ENCODE measurements at regions not wholly inside any gene's neighbourhood (a gene's known extent, or its start where the extent isn't known, plus 50 kb on each side); places are given as distances from the start of the nearest gene placed in this dataset.

DNA sequence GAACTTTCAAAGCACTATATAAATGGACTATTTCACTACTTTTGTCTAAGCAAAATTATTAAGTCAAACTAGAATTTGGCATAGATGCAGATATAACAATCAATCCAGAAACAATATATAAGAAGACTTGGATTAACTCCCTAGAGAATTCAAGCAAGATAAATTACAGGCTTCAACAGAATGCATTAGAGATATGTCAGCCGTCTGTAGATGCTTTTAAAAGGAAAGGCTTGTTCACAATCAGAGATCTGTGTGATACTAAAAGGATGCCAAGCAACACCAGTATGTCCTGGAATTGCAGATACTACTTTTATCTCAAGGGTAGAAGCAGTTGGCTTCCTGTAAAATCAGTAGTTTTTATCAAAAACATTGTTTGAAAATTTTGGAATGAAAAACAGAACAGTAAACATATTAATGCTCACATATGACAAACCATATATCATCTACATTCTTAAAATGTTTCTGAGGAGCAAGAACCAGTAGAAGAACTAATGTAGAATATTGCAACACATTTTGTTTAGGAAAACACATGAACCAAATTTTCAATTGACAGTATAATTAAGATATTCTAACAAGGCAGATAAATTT lies 947.9 kb upstream of the LRRN3 start:
- ATAC-seq = no peak
- peak; percentile 98 for TF ChIP-seq ISL1 (CRISPR knock-in tag; IDR thresholded peaks at IDR 0.05)
- no peak for TF ChIP-seq ARNTL (CRISPR knock-in tag; IDR thresholded peaks at IDR 0.05; ENCODE audit: borderline replicate concordance, low read depth)
- no peak for TF ChIP-seq PPARA (CRISPR knock-in tag; IDR thresholded peaks at IDR 0.05; ENCODE audit: borderline replicate concordance)
- no peak for TF ChIP-seq ESRRG (CRISPR knock-in tag; IDR thresholded peaks at IDR 0.05)
- TF ChIP-seq OSR1 (CRISPR knock-in tag; IDR thresholded peaks at IDR 0.05) = no peak
- no peak for TF ChIP-seq ZNF8 (CRISPR knock-in tag; IDR thresholded peaks at IDR 0.05)
- TF ChIP-seq, protein P1, sequence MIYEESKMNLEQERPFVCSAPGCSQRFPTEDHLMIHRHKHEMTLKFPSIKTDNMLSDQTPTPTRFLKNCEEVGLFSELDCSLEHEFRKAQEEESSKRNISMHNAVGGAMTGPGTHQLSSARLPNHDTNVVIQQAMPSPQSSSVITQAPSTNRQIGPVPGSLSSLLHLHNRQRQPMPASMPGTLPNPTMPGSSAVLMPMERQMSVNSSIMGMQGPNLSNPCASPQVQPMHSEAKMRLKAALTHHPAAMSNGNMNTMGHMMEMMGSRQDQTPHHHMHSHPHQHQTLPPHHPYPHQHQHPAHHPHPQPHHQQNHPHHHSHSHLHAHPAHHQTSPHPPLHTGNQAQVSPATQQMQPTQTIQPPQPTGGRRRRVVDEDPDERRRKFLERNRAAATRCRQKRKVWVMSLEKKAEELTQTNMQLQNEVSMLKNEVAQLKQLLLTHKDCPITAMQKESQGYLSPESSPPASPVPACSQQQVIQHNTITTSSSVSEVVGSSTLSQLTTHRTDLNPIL (CRISPR knock-in tag; IDR thresholded peaks at IDR 0.05; ENCODE audit: low read depth) = 0 out of 2 replicates have a peak, but pooled peaks have one; percentile 19

DNA sequence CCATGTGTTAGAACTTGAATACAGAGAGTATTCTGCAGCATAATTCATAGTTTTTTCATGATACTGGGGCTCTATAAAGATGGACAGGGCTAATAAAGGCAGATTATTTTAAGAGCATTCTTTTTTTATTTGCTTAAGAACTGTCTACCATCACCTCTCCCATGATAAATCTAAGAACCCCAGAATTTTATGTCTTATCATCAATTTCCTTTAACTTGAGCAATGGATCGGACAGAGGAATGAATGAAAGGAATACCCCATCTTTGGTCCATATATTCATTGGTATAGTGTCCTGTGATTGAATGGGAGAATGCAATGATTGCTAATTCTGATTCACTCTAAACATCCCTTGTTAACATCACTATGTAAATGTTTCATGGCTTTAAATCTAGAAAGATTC lies 946.3 kb upstream of the LRRN3 start:
- no peak for ATAC-seq
- TF ChIP-seq ESRRG (CRISPR knock-in tag; IDR thresholded peaks at IDR 0.05) = no peak
- no peak for TF ChIP-seq RARB (CRISPR knock-in tag; IDR thresholded peaks at IDR 0.05)
- no peak for TF ChIP-seq OSR1 (CRISPR knock-in tag; IDR thresholded peaks at IDR 0.05)
- no peak for TF ChIP-seq ISL1 (CRISPR knock-in tag; IDR thresholded peaks at IDR 0.05)
- TF ChIP-seq ZFP30 (CRISPR knock-in tag; IDR thresholded peaks at IDR 0.05) = no peak
- TF ChIP-seq CSDC2 (CRISPR knock-in tag; IDR thresholded peaks at IDR 0.05) = no peak
- no peak for TF ChIP-seq PPARA (CRISPR knock-in tag; IDR thresholded peaks at IDR 0.05; ENCODE audit: borderline replicate concordance)

DNA sequence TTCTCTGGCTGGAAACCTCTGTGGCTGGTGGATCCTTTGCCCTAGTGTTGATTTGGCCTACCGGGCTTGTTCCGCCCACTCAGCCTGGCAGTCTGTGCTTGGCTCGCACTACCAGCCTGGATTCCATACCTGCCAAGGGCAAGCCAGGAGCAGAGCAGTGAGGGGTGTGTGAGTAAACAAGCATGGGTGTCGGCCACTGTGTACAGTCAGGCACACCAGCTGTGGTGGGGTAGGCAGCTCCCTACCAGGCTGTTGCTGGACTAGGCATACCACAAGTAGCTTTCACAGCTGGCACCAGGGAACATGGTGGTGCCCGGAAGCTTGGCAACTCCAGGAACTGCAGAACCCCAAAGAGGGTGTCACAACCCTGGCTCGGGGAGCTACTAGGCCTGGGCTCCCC lies 942.9 kb upstream of the LRRN3 start:
- ATAC-seq = no peak
- TF ChIP-seq BACH2 (CRISPR knock-in tag; IDR thresholded peaks at IDR 0.05; ENCODE audit: borderline replicate concordance) (no peak), SNAI2 (CRISPR knock-in tag; IDR thresholded peaks at IDR 0.05) (no peak), OSR1 (CRISPR knock-in tag; IDR thresholded peaks at IDR 0.05) (no peak), TOX (CRISPR knock-in tag; IDR thresholded peaks at IDR 0.05; ENCODE audit: borderline replicate concordance) (no peak)
- TF ChIP-seq, protein P1 (CRISPR knock-in tag; IDR thresholded peaks at IDR 0.05; ENCODE audit: low read depth) = no peak
- TF ChIP-seq, protein P2, sequence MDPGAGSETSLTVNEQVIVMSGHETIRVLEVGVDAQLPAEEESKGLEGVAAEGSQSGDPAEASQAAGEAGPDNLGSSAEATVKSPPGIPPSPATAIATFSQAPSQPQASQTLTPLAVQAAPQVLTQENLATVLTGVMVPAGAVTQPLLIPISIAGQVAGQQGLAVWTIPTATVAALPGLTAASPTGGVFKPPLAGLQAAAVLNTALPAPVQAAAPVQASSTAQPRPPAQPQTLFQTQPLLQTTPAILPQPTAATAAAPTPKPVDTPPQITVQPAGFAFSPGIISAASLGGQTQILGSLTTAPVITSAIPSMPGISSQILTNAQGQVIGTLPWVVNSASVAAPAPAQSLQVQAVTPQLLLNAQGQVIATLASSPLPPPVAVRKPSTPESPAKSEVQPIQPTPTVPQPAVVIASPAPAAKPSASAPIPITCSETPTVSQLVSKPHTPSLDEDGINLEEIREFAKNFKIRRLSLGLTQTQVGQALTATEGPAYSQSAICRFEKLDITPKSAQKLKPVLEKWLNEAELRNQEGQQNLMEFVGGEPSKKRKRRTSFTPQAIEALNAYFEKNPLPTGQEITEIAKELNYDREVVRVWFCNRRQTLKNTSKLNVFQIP (CRISPR knock-in tag; IDR thresholded peaks at IDR 0.05; ENCODE audit: borderline replicate concordance, low read depth) = no peak

DNA sequence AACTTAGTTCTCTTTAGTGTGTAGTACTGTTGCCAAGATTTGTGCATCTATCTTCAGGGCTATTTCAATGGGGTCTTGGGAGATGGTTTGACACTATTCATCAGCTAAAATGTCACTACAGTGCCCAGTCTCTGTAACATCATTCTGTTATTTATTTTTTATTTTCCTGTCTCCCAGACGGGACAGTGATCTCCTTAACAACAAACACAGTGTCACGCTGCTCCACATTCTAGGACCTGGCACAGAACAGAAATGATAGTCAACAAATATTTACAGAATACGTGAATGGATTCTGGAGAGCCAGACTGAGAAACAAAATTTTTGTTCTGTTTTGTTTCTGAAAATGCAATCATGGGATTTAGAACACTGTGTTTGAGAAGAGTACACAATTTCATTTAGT lies 937.7 kb upstream of the LRRN3 start:
- TF ChIP-seq ZC3H10 (CRISPR knock-in tag; IDR thresholded peaks at IDR 0.05) (no peak), BACH2 (CRISPR knock-in tag; IDR thresholded peaks at IDR 0.05; ENCODE audit: borderline replicate concordance) (no peak), TCF4 (CRISPR knock-in tag; IDR thresholded peaks at IDR 0.05; ENCODE audit: borderline replicate concordance) (no peak), ARNTL (CRISPR knock-in tag; IDR thresholded peaks at IDR 0.05; ENCODE audit: borderline replicate concordance, low read depth) (no peak), ZFP30 (CRISPR knock-in tag; IDR thresholded peaks at IDR 0.05) (no peak), OSR1 (CRISPR knock-in tag; IDR thresholded peaks at IDR 0.05) (no peak), PPARA (CRISPR knock-in tag; IDR thresholded peaks at IDR 0.05; ENCODE audit: borderline replicate concordance) (no peak), RARB (CRISPR knock-in tag; IDR thresholded peaks at IDR 0.05) (no peak), CSDC2 (CRISPR knock-in tag; IDR thresholded peaks at IDR 0.05) (no peak), ISL1 (CRISPR knock-in tag; IDR thresholded peaks at IDR 0.05) (no peak), GLIS3 (CRISPR knock-in tag; IDR thresholded peaks at IDR 0.05) (no peak), ESRRG (CRISPR knock-in tag; IDR thresholded peaks at IDR 0.05) (no peak), ZNF8 (CRISPR knock-in tag; IDR thresholded peaks at IDR 0.05) (no peak), ZFP3 (CRISPR knock-in tag; IDR thresholded peaks at IDR 0.05) (no peak), ZNF565 (CRISPR knock-in tag; conservative IDR thresholded peaks at IDR 0.05; ENCODE audit: low read depth) (no peak)
- TF ChIP-seq, protein P3, sequence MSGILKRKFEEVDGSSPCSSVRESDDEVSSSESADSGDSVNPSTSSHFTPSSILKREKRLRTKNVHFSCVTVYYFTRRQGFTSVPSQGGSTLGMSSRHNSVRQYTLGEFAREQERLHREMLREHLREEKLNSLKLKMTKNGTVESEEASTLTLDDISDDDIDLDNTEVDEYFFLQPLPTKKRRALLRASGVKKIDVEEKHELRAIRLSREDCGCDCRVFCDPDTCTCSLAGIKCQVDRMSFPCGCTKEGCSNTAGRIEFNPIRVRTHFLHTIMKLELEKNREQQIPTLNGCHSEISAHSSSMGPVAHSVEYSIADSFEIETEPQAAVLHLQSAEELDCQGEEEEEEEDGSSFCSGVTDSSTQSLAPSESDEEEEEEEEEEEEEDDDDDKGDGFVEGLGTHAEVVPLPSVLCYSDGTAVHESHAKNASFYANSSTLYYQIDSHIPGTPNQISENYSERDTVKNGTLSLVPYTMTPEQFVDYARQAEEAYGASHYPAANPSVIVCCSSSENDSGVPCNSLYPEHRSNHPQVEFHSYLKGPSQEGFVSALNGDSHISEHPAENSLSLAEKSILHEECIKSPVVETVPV (CRISPR knock-in tag; IDR thresholded peaks at IDR 0.05) = no peak
- TF ChIP-seq, protein P1 (CRISPR knock-in tag; IDR thresholded peaks at IDR 0.05; ENCODE audit: low read depth) = no peak
- TF ChIP-seq, protein P2 (CRISPR knock-in tag; IDR thresholded peaks at IDR 0.05; ENCODE audit: borderline replicate concordance, low read depth) = no peak
- TF ChIP-seq, protein P4, sequence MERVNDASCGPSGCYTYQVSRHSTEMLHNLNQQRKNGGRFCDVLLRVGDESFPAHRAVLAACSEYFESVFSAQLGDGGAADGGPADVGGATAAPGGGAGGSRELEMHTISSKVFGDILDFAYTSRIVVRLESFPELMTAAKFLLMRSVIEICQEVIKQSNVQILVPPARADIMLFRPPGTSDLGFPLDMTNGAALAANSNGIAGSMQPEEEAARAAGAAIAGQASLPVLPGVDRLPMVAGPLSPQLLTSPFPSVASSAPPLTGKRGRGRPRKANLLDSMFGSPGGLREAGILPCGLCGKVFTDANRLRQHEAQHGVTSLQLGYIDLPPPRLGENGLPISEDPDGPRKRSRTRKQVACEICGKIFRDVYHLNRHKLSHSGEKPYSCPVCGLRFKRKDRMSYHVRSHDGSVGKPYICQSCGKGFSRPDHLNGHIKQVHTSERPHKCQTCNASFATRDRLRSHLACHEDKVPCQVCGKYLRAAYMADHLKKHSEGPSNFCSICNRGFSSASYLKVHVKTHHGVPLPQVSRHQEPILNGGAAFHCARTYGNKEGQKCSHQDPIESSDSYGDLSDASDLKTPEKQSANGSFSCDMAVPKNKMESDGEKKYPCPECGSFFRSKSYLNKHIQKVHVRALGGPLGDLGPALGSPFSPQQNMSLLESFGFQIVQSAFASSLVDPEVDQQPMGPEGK (CRISPR knock-in tag; IDR thresholded peaks at IDR 0.05; ENCODE audit: borderline replicate concordance) = no peak

More for the DNA sequence above, 937.7 kb upstream of the LRRN3 start:
- ATAC-seq = no peak

All from SK-N-SH treated with all-trans-retinoic acid at 6 μM for 48 hours (cell line).